GM21381 (cell line): ENCODE measurements at regions not wholly inside any gene's neighbourhood (a gene's known extent, or its start where the extent isn't known, plus 50 kb on each side); places are given as distances from the start of the nearest gene placed in this dataset.

ENCODE experiments used
- ATAC-seq: cut with Tn5 transposase; IDR thresholded peaks from one replicate; pipeline ENCODE4 v1.9.1; 2021; ENCODE audit warnings: mild to moderate bottlenecking, moderate library complexity; ENCODE audit not compliant: unreplicated experiment

DNA sequence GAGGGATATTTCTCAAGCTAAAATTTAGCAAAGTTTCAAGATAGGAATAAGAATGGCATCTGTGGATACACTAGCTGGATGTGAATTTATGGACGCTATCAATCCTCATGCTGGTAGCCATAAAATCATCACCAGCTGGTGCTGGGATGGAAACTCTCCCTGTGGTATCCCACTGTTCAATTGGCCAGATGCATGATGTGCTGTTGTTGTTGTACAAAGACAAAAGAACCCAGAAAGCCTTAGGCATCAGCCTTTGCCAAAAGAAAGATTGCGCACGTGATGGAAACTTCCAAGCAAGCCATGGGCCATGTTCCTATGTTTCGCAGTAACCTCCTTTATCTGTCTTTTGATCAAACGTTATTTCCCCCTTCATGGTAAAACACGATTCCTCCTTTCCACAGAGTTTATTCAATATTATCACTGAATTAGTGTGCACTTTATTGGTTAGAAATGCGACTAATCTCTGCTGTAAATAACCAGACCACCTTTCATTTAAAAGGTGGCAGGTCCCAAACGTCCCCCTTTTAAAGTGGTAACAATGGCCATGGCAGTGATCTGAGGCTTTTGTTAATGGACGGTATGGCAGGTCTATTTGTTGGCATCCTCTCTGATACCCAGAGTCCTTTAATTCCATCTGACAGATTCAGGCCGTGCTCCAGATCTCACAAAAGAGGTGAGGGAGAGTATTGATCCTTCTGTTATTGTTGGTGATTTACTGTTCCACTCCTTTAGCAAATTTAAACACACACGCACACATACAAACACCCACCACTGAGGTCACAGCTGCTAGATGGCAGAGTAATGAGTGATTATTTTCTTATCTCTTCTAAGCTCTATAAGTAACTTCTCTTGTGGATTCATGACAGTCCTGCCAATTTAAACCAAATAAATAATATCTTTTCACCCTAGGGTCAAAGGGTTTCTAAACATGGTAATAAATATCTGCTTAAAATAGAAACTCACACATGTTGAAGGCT is 291.2 kb upstream of the KCNMB2 start:
- no peak for ATAC-seq

DNA sequence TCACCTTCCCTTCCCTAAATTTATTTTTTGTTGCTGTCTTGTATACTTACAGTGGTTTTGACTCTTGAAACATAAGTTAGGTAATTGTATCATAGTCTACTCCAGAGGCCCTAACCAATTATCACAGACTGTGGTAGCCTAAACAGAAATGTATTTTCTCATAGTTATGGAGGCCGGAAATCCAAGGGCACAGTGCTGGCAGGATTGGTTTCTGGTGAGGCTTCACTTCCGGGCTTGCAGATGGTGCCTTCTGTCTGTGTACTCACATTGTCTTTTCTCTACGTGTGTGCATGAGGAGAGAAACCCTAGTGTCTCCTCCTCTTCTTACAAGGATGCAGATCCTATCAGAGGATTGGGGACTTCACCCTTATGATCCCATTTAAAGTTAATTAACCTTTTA is 290.2 kb upstream of the KCNMB2 start:
- ATAC-seq, result no peak

DNA sequence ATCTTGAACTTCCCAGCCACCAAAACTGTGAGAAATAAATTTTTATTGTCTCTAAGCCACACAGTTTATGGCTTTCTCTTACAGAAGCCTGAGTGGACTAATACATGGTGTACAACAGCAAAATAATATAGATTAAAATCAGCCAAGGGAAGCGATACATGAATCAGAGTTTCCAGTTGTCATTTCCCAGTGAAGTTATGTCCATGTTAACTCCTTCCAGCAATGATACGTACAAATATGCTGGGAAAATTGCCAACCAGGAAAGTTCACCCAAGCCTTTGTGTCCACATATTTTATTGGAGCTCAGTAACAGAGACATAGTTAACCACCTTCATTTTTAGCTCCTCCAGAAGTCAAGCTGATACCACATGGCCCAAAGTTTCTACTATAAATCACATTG is 280.9 kb upstream of the KCNMB2 start:
- no peak for ATAC-seq

GRCh38 chr3:178257491-178257890 is 278.7 kb upstream of the KCNMB2 start:
- no peak for ATAC-seq

DNA sequence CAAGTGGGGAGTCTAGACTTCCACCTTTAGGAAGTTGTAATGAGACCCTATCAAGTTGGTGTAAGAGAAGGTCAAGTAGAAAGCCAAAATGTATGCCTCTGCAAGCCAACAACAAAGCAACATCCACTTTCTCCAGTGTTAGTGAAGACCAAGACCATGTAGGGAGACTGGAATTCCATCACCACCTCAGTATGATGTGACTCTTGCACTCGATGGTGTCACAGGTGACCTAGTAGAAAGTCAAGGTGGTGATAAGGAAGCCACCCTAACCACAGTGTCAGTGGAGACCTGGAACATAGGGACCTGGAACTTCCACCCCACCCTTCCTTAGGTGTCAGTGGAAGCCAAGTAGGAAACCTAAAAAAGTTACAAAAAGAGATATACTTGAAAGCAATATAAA is 278.1 kb upstream of the KCNMB2 start:
- ATAC-seq, result no peak

DNA sequence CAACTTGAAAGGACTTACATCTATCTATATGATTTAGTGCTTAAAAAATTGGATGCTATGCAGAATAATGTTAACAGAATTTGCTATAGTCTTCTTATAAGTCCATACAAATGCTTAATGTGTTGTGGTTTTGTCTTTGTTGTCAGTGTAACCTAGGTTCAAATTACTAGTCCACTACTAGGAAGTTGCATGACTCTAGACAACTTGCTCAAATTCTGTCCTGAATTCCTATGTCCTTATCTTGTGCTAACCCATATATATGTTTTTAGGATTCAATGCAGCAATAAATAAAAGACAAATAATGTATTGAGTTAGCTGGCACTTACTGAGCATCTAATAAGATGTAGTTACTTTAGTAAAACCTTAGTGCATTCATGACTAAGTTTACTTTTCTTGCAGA is 276.5 kb upstream of the KCNMB2 start:
- no peak for ATAC-seq

- ATAC-seq, result no peak
Observed at GRCh38 chr3:178260887-178261565, 275.2 kb upstream of the KCNMB2 start.

DNA sequence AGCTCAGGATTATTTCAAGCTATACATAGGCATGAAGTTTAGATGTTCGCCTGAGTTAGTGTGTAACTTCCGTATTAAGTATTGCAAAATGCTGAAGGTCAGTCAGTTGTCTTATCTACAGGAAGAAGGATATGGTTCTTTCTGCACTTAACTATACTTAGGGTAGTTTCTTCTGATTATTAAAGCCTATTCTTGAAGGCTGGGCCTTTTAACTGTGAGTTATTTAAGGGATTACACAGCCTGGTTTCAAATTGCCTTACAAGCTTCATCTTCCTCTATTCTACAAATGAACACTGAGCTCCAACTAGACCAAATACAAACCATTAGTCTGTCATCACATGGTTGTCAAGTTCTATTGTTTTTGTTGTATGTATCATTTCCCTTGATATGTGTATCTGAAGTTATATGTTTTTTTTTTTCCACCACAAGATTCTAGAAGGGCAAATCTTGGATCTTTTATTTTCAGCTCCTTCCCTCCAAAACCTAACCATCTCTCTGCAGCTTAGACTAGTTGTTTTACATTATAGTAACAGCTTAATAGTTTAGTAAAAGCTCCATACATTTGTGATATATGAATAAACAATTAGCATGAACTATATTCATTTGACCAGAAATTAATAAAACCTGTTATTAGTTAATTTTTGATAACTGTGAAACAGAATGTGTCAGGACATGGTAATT is 272.9 kb upstream of the KCNMB2 start:
- no peak for ATAC-seq

DNA sequence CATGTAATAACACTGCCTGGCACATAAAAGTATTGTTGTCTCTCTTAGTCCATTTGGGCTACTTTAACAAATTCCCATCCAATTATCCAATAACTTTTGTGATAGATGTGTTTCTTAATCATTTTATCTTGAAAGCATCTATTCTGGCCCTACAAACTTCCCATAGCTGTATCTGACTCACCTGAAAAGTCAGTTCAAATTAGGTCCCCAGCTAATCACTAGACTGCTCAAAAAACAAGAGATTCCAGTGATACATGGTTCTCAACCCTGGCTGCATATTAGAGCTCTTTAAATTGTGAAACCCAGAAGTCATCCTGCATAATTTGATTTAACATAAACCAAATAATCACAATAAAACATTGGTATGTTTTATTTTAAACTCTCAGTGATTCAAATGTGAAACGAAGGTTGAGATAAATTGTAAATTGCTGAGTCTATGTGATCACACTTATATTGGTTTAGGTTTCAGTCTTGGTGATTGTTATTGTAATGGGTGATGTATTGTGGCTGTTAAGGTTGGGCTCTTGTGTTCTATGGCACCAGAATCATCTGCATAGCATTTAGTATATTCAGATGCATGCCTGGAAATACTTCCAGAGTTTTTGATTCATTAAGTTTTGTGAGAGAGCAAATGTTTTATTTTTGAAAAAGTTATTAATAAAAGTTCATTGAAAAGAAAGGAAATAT is 268.9 kb upstream of the KCNMB2 start:
- ATAC-seq, result no peak

DNA sequence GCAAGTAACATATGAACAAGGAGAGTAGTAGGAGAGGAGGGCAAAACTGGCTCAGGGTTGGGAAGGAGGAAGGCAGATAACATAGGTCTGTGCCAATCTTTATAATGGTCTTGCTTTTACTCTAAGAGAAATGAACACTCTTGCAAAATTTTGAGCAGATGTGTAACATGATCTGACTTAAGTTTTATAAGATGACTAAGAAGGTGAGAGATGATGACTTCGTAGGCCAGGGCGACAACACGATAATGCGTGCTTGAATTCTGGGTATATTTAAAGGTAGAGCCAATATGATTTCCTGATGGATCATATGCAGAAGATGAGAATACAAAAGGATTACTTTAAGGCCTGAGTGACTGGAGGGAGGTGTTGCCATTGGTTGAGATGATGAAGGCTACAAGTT is 265.4 kb upstream of the KCNMB2 start:
- ATAC-seq, result no peak

GRCh38 chr3:178271740-178272387 is 264.4 kb upstream of the KCNMB2 start:
- ATAC-seq, result no peak

GRCh38 chr3:178272841-178273240 is 263.4 kb upstream of the KCNMB2 start:
- no peak for ATAC-seq

DNA sequence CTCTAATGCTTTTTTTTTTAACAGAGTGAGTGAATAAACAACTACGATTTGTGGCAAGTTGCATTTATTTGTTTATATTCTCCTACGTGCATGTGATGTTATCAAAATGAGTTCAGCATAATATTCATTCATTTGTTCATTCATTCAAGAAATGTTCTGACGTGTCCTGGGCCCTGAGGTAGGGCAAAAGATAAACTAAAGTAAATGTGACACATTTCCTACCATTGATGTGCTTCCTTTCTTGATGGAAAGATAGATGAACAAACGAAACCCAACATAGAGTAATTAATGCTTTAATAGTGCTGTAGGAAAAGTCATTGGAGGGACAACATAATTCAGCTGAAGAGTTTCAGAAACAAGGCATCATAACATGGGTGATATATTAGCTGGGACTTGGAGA is 261.5 kb upstream of the KCNMB2 start:
- no peak for ATAC-seq

- no peak for ATAC-seq
Observed at GRCh38 chr3:178275311-178275710, 260.9 kb upstream of the KCNMB2 start.

DNA sequence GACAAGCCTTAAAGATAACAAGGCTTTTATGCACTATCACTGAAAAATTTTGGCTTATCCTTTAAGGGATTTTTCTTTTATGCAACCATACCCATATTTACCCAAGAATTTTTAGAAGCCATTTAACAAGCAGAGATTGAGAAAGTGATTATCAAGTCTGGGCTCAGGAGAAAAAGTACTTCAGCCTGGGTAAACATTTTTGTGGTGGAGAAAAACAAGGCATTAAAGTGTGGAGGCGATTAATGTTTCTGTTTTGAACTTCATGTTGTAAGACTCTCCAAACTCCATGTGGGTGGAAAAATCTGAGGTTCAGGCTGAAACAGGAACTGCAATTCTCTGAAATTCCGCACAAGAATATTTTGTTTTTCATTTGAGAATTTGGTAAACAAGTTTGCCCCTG is 260.4 kb upstream of the KCNMB2 start:
- ATAC-seq, result no peak

DNA sequence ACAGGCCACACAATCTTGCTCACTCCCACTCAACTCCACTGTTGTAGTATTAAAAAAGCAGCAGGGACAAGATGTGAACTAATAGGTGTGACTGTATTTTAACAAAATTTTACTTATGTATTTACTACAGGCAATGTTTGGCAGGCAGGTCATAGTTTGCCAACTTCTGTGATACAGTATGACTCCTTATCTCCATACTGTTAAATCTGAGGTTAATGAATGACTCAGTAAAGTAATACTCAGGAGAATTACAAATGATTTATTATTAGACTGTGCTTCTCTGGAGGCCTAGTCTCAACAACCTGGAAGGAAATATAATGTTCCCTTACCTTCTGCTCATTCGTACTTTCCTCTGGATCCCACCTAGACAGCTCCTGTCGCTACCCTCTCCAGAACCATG is 258.6 kb upstream of the KCNMB2 start:
- ATAC-seq, result no peak

- no peak for ATAC-seq
Observed at GRCh38 chr3:178283561-178283960, 252.7 kb upstream of the KCNMB2 start.

GRCh38 chr3:178284181-178284580 is 252.1 kb upstream of the KCNMB2 start:
- no peak for ATAC-seq

GRCh38 chr3:178288074-178288473 is 248.2 kb upstream of the KCNMB2 start:
- ATAC-seq, result no peak

DNA sequence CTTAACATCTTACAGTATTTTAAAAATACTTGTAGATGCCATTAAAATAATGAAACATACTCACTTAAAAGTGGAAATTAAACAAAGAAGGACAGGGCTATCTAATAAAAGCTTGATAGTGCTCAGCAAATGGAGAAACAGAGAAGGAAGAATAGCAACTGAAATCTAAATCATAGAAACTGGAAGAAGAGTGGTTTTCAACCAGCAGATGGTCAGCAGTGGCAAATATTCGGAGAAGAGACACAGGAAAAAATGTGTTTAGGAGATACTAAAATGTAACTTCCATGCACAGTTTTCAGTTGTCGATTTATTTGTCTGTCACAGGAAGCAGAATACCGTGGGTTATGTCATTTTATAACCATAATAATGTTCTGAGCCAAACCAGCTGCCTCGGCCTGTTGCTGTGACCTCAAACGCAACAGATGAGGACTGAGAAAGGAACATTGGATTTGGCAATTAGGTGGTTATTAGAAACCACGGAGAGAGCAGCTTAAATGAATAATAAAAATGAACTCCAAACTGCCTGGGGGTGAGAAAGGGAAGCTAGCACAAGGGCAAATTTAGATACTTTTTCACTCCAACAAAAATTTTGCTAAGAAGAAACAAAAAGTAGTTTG is 246.6 kb upstream of the KCNMB2 start:
- ATAC-seq, result no peak
